ENCODE measurements at regions not wholly inside any gene's neighbourhood (a gene's known extent, or its start where the extent isn't known, plus 50 kb on each side); places are given as distances from the start of the nearest gene placed in this dataset.

DNA sequence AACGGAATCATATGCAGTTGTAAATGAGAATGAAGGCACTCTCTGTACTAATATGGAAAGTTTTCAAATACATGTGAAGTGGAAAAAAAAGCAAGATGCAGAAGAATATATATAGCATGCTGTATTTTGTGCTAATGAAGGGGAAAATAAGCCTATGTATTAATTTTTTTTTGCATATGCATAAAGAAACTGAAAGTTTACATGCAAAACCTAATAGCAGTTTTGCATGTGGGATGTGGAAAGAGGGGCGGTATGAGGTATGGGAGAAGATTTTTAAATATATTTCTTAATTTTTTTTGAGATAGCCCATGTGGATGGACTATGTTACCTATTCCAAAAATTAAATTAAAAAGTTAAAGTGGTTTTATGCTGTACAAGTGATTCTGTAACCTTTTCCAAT, 83.7 kb upstream of the IL12B start:
- Histone ChIP-seq H3K27me3 (ENCODE audit: control insufficient read depth in 2 of 2, insufficient read depth in 2 of 2, low read length in 2 of 2) (no peaks in the 10 kb centered on the region), H3K9me3 (replicated peaks; ENCODE audit: control insufficient read depth, insufficient read depth, low read length) (no peaks in the 10 kb centered on the region), H3K4me1 (ENCODE audit: control insufficient read depth, extremely low read depth, insufficient read depth, low read length) (no peaks in the 10 kb centered on the region), H3K9ac (replicated peaks; ENCODE audit: extremely low read depth, insufficient read depth, low read length) (no peak overlapping the region), H3K79me2 (ENCODE audit: control insufficient read depth, insufficient read depth, low read length) (no peaks in the 10 kb centered on the region), H3K4me2 (ENCODE audit: insufficient read depth, low read length) (no peak overlapping the region), H2AFZ (ENCODE audit: low read depth, low read length) (no peak overlapping the region), H3K27ac (ENCODE audit: insufficient read depth, low read depth, low read length) (no peak overlapping the region), H3K9me1 (replicated peaks; ENCODE audit: control insufficient read depth, extremely low read depth, insufficient read depth, low read length) (no peaks in the 10 kb centered on the region), H3K36me3 (ENCODE audit: control insufficient read depth in 2 of 2, extremely low read depth in 1 of 2, insufficient read depth in 2 of 2, low read length in 2 of 2) (no peaks in the 10 kb centered on the region), H4K20me1 (replicated peaks; ENCODE audit: control insufficient read depth, extremely low read depth, insufficient read depth, low read length) (no peaks in the 10 kb centered on the region), H3K4me3 (replicated peaks in 1 of 3; ENCODE audit: insufficient read depth in 1 of 3, low read depth in 1 of 3, low read length in 3 of 3) (no peak overlapping the region)
- BruUV-seq (replicated peaks), result no TSS peak
- intact Hi-C loops (cut with micrococcal nuclease) (no loop called here), dilution Hi-C loops (cut with MboI; ENCODE audit: extremely low pct_ligation_motif_present, low sequenced_read_pairs) (no loop called here)
- TF ChIP-seq FOS (IDR thresholded peaks at IDR 0.05; ENCODE audit: borderline replicate concordance, insufficient read depth, low read length) (no peak), EZH2 (IDR thresholded peaks at IDR 0.05; ENCODE audit: borderline replicate concordance, low read depth, low read length, severe bottlenecking) (no peak), POLR2AphosphoS5 (IDR thresholded peaks at IDR 0.05; ENCODE audit: insufficient read depth, low read depth, low read length) (no peak), GATA2 (IDR thresholded peaks at IDR 0.05; ENCODE audit: insufficient read depth, insufficient read length, low read depth, low read length) (no peak), JUN (IDR thresholded peaks at IDR 0.05; ENCODE audit: borderline replicate concordance, insufficient read depth, insufficient read length, low read depth) (no peak), MYC (IDR thresholded peaks at IDR 0.05; ENCODE audit: low read depth, low read length) (no peak), POLR2A (IDR thresholded peaks at IDR 0.05; ENCODE audit: low read depth, low read length) (no peak)
- TF ChIP-seq, protein P1, sequence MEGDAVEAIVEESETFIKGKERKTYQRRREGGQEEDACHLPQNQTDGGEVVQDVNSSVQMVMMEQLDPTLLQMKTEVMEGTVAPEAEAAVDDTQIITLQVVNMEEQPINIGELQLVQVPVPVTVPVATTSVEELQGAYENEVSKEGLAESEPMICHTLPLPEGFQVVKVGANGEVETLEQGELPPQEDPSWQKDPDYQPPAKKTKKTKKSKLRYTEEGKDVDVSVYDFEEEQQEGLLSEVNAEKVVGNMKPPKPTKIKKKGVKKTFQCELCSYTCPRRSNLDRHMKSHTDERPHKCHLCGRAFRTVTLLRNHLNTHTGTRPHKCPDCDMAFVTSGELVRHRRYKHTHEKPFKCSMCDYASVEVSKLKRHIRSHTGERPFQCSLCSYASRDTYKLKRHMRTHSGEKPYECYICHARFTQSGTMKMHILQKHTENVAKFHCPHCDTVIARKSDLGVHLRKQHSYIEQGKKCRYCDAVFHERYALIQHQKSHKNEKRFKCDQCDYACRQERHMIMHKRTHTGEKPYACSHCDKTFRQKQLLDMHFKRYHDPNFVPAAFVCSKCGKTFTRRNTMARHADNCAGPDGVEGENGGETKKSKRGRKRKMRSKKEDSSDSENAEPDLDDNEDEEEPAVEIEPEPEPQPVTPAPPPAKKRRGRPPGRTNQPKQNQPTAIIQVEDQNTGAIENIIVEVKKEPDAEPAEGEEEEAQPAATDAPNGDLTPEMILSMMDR (IDR thresholded peaks at IDR 0.05; ENCODE audit: extremely low read depth in 1 of 2, insufficient read depth in 1 of 2, low read depth in 1 of 2, low read length in 2 of 2), result no peak
- TF ChIP-seq, protein P2, sequence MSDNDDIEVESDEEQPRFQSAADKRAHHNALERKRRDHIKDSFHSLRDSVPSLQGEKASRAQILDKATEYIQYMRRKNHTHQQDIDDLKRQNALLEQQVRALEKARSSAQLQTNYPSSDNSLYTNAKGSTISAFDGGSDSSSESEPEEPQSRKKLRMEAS (IDR thresholded peaks at IDR 0.05; ENCODE audit: insufficient read depth, insufficient read length), result no peak
- FAIRE-seq, result no peak
- ChIA-PET CTCF (no interaction called here), POLR2A (no interaction called here)
- DNase-seq (ENCODE audit: low read depth, low spot score), result no peak
